Panc1 (cell line): ENCODE measurements at regions not wholly inside any gene's neighbourhood (a gene's known extent, or its start where the extent isn't known, plus 50 kb on each side); places are given as distances from the start of the nearest gene placed in this dataset.

Experiments used
- CTCF ChIP-seq: fragments of 450-650 bp; IDR thresholded peaks from 2 replicates; pipeline ENCODE4 v1.5.1; 2017; ENCODE audit warnings: mild to moderate bottlenecking
- POLR2AphosphoS5 ChIP-seq: IDR thresholded peaks from 2 replicates; pipeline ENCODE4 v1.6.1; 2012; ENCODE audit warnings: mild to moderate bottlenecking, low read depth, low read length, moderate library complexity
- REST ChIP-seq, 2 experiments: IDR thresholded peaks; 2 replicates each; pipeline ENCODE4 v1.6.1; 2011 to 2012; ENCODE audit warnings: low read depth in 2 of 2, control low read depth in 1 of 2, low read length in 1 of 2, mild to moderate bottlenecking in 1 of 2, moderate library complexity in 1 of 2; ENCODE audit not compliant: insufficient read depth in 1 of 2
- SIN3A ChIP-seq: IDR thresholded peaks from 2 replicates; pipeline ENCODE4 v1.6.1; 2012; ENCODE audit warnings: low read depth, mild to moderate bottlenecking, low read length, moderate library complexity, borderline replicate concordance; ENCODE audit not compliant: insufficient read depth
- TCF7L2 ChIP-seq: IDR thresholded peaks from 2 replicates; pipeline ENCODE4 v1.6.1; 2011; ENCODE audit warnings: mild to moderate bottlenecking, low read depth, low read length, inconsistent platforms

GRCh38 chr2:122061831-122062230 is 306.4 kb downstream of the TSN start:
- TF ChIP-seq CTCF (no peak), POLR2AphosphoS5 (no peak), REST (IDR thresholded peaks at IDR 0.05; ENCODE audit: insufficient read depth in 1 of 2, low read depth in 2 of 2, low read length in 1 of 2) (no peak), TCF7L2 (no peak), SIN3A (no peak)
